ENCODE measurements at regions not wholly inside any gene's neighbourhood (a gene's known extent, or its start where the extent isn't known, plus 50 kb on each side); places are given as distances from the start of the nearest gene placed in this dataset.
"Not testable (repeated sequence)": the region's sequence is repeated elsewhere in the genome, so short reads cannot be mapped to it uniquely, and the experiment has no call there.

- no peak overlapping the region for H3K4me2 ChIP-seq (ENCODE audit: low read depth, low read length)
- H3K27ac ChIP-seq (ENCODE audit: low read length) = no peak overlapping the region
- H3K27me3 ChIP-seq (replicated peaks; ENCODE audit: insufficient read depth, low read length) = no peaks in the 10 kb centered on the region
- H3K9me3 ChIP-seq (replicated peaks; ENCODE audit: insufficient read depth, low read length) = no peaks in the 10 kb centered on the region
- no peaks in the 10 kb centered on the region for H3K79me2 ChIP-seq (ENCODE audit: low read length)
- no peaks in the 10 kb centered on the region for H3F3A ChIP-seq (ENCODE audit: insufficient read depth, low read length)
- no peaks in the 10 kb centered on the region for H3K9me2 ChIP-seq (replicated peaks; ENCODE audit: insufficient read depth, low read length)
- no peak for TF ChIP-seq EZH2 (optimal IDR thresholded peaks at IDR 0.05; ENCODE audit: low read depth, low read length)
- TF ChIP-seq EZH2phosphoT487 (IDR thresholded peaks at IDR 0.05; ENCODE audit: low read length) = no peak
- TF ChIP-seq CTCF (IDR thresholded peaks at IDR 0.05; ENCODE audit: low read length) = no peak
- no peak overlapping the region for H2AFZ ChIP-seq (ENCODE audit: low read length)
- no peak for DNase-seq
- no peak overlapping the region for H3K9ac ChIP-seq (ENCODE audit: low read length)
- H3K4me1 ChIP-seq (ENCODE audit: low read length) = no peaks in the 10 kb centered on the region
- no peaks in the 10 kb centered on the region for H3K36me3 ChIP-seq (replicated peaks; ENCODE audit: insufficient read depth, low read length)
- no peaks in the 10 kb centered on the region for H4K20me1 ChIP-seq (ENCODE audit: insufficient read depth, low read length)
- H3K4me3 ChIP-seq (ENCODE audit: low read length) = no peak overlapping the region
Observed at GRCh38 chr11:87560352-87560751, 522.6 kb downstream of the TMEM135 start.

GRCh38 chr11:87559852-87560251 is 522.1 kb downstream of the TMEM135 start:
- not testable (repeated sequence) for H2AFZ ChIP-seq (ENCODE audit: low read length); H3K4me3 ChIP-seq (ENCODE audit: low read length); H3K27me3 ChIP-seq (replicated peaks; ENCODE audit: insufficient read depth, low read length); H3K9ac ChIP-seq (ENCODE audit: low read length); H3K4me2 ChIP-seq (ENCODE audit: low read depth, low read length); H3K36me3 ChIP-seq (replicated peaks; ENCODE audit: insufficient read depth, low read length); H4K20me1 ChIP-seq (ENCODE audit: insufficient read depth, low read length); H3K27ac ChIP-seq (ENCODE audit: low read length); H3F3A ChIP-seq (ENCODE audit: insufficient read depth, low read length); H3K9me2 ChIP-seq (replicated peaks; ENCODE audit: insufficient read depth, low read length); H3K9me3 ChIP-seq (replicated peaks; ENCODE audit: insufficient read depth, low read length); H3K4me1 ChIP-seq (ENCODE audit: low read length); H3K79me2 ChIP-seq (ENCODE audit: low read length); DNase-seq

GRCh38 chr11:87555101-87555500 is 517.4 kb downstream of the TMEM135 start:
- H3K27ac ChIP-seq (ENCODE audit: low read length) = no peak overlapping the region
- no peaks in the 10 kb centered on the region for H4K20me1 ChIP-seq (ENCODE audit: insufficient read depth, low read length)
- TF ChIP-seq EZH2 (optimal IDR thresholded peaks at IDR 0.05; ENCODE audit: low read depth, low read length) = no peak
- no peak for TF ChIP-seq EZH2phosphoT487 (IDR thresholded peaks at IDR 0.05; ENCODE audit: low read length)
- TF ChIP-seq CTCF (IDR thresholded peaks at IDR 0.05; ENCODE audit: low read length) = no peak
- no peaks in the 10 kb centered on the region for H3K4me1 ChIP-seq (ENCODE audit: low read length)
- H2AFZ ChIP-seq (ENCODE audit: low read length) = no peak overlapping the region
- H3F3A ChIP-seq (ENCODE audit: insufficient read depth, low read length) = no peaks in the 10 kb centered on the region
- H3K9me3 ChIP-seq (replicated peaks; ENCODE audit: insufficient read depth, low read length) = no peaks in the 10 kb centered on the region
- H3K27me3 ChIP-seq (replicated peaks; ENCODE audit: insufficient read depth, low read length) = no peaks in the 10 kb centered on the region
- no peak for DNase-seq
- no peaks in the 10 kb centered on the region for H3K9me2 ChIP-seq (replicated peaks; ENCODE audit: insufficient read depth, low read length)
- H3K36me3 ChIP-seq (replicated peaks; ENCODE audit: insufficient read depth, low read length) = no peaks in the 10 kb centered on the region
- H3K4me2 ChIP-seq (ENCODE audit: low read depth, low read length) = no peak overlapping the region
- no peak overlapping the region for H3K9ac ChIP-seq (ENCODE audit: low read length)
- no peaks in the 10 kb centered on the region for H3K79me2 ChIP-seq (ENCODE audit: low read length)
- no peak overlapping the region for H3K4me3 ChIP-seq (ENCODE audit: low read length)

- Histone ChIP-seq H3K27me3 (replicated peaks; ENCODE audit: insufficient read depth, low read length) (no peaks in the 10 kb centered on the region), H3K27ac (ENCODE audit: low read length) (no peak overlapping the region), H3K4me2 (ENCODE audit: low read depth, low read length) (no peak overlapping the region), H3F3A (ENCODE audit: insufficient read depth, low read length) (no peaks in the 10 kb centered on the region), H2AFZ (ENCODE audit: low read length) (no peak overlapping the region), H3K9me3 (replicated peaks; ENCODE audit: insufficient read depth, low read length) (no peaks in the 10 kb centered on the region), H4K20me1 (ENCODE audit: insufficient read depth, low read length) (no peaks in the 10 kb centered on the region), H3K9ac (ENCODE audit: low read length) (no peak overlapping the region), H3K9me2 (replicated peaks; ENCODE audit: insufficient read depth, low read length) (0 out of 2 replicates have a peak, but pooled peaks cover 3% of the 10 kb centered on the region), H3K79me2 (ENCODE audit: low read length) (no peaks in the 10 kb centered on the region), H3K36me3 (replicated peaks; ENCODE audit: insufficient read depth, low read length) (no peaks in the 10 kb centered on the region), H3K4me3 (ENCODE audit: low read length) (no peak overlapping the region), H3K4me1 (ENCODE audit: low read length) (no peaks in the 10 kb centered on the region)
- TF ChIP-seq CTCF (IDR thresholded peaks at IDR 0.05; ENCODE audit: low read length) (no peak), EZH2phosphoT487 (IDR thresholded peaks at IDR 0.05; ENCODE audit: low read length) (no peak), EZH2 (optimal IDR thresholded peaks at IDR 0.05; ENCODE audit: low read depth, low read length) (no peak)
- DNase-seq = no peak
Observed at GRCh38 chr11:87548797-87549196, 511.1 kb downstream of the TMEM135 start.

Data from MM.1S (cell line).